Heart right ventricle (tissue), 16 donors: ENCODE measurements at regions not wholly inside any gene's neighbourhood (a gene's known extent, or its start where the extent isn't known, plus 50 kb on each side); places are given as distances from the start of the nearest gene placed in this dataset.
"Not testable (repeated sequence)": the region's sequence is repeated elsewhere in the genome, so short reads cannot be mapped to it uniquely, and the experiment has no call there.

Source experiments
- ATAC-seq, 8 donors: fragments of 200-7000 bp; cut with Tn5 transposase; one replicate each; pipeline ENCODE4 v1.9.1; 2020; ENCODE audit warnings: mild to moderate bottlenecking in 8 of 8, moderate library complexity in 8 of 8, moderate number of reproducible peaks in 1 of 8
- DNase-seq, 2 donors: peaks; one replicate each; pipeline ENCODE4 v3.0.0-alpha.2; 2020
- H3K27ac ChIP-seq, 10 donors: fragments of 200-600 bp; sonication (generic) in 2 of 10; one replicate each; pipeline versions ENCODE4 v1.5.0 to v1.8.0; 2020 to 2022; ENCODE audit warnings: mild to moderate bottlenecking in 3 of 10
- H3K27me3 ChIP-seq, 7 donors: fragments of 200-600 bp; one replicate each; pipeline ENCODE4 v1.8.0; 2021 to 2022; ENCODE audit warnings: mild to moderate bottlenecking in 2 of 7
- H3K36me3 ChIP-seq, 9 donors: fragments of 200-600 bp; sonication (generic) in 1 of 9; one replicate each; pipeline versions ENCODE4 v1.5.0 to v1.8.0; 2020 to 2022; ENCODE audit warnings: mild to moderate bottlenecking in 2 of 9
- H3K4me1 ChIP-seq, 9 donors: fragments of 200-600 bp; sonication (generic) in 1 of 9; one replicate each; pipeline versions ENCODE4 v1.5.0 to v1.8.0; 2020 to 2022; ENCODE audit warnings: mild to moderate bottlenecking in 4 of 9
- H3K4me3 ChIP-seq, 10 donors: fragments of 200-600 bp; sonication (generic) in 2 of 10; one replicate each; pipeline versions ENCODE4 v1.5.0 to v1.8.0; 2020 to 2022; ENCODE audit warnings: mild to moderate bottlenecking in 7 of 10, moderate library complexity in 2 of 10
- H3K9me3 ChIP-seq, 11 donors: fragments of 200-600 bp in 10 of 11; sonication (generic) in 2 of 11; one replicate each; pipeline versions ENCODE4 v1.5.0 to v1.8.0; 2013 to 2022; ENCODE audit warnings: mild to moderate bottlenecking in 2 of 11, control low read depth in 1 of 11, moderate library complexity in 1 of 11
- WGBS, 2 donors: extraction: QIAGEN DNeasy Blood & Tissue Kit; methylation state at CpG; one replicate each; pipeline ENCODE4 v1.1.7; 2013; ENCODE audit warnings: inconsistent platforms in 1 of 2; 5-methylcytosine and 5-hydroxymethylcytosine counted together
- intact Hi-C, 10 donors: fragments of 100-400 bp; cut with DNase I; formaldehyde crosslinking; loops; one replicate each; pipeline versions ENCODE4 v1.11.1 to v1.14.2; 2022
- TF ChIP-seq, protein P1 (sequence below), 9 donors: fragments of 200-600 bp; sonication (generic) in 2 of 9; IDR thresholded peaks; one replicate each; pipeline versions ENCODE4 v1.5.0 to v1.8.0; 2021 to 2022; ENCODE audit warnings: antibody characterized with exemption in 9 of 9, mild to moderate bottlenecking in 5 of 9, moderate library complexity in 1 of 9
- donor health status: Arrhythmogenic right ventricular cardiomyopathy.
- donor health status: ischemic (EF 13 %, LVEDD 7.1; RV severe dilation, severe dysfunction).
- donor health status: healthy with polysubstance abuse.
- donor health status: DM: no; HTN: yes; CAD: no.
- donor health status: DM: no; HTN: no; CAD: no.
- donor health status: ischemic (EF 25% LVEDD 6.9; RV normal size, moderate dysfunction).
- donor health status: ischemic (EF 25% LVEDD 5.7; RV mildly dilated, moderate dysfunction).
- donor health status: healthy.
- donor health status: DM: yes; HTN: yes; CAD: no.
- donor health status: Ischemic cardiomyopathy.
- donor health status: ischemic (EF 35%, LVEDD 5.7; RV mildly dilated, moderate dysfunction).
- donor health status: nonischemic (EF 11% LVEDD 7.7; RV severe dilation, severe dysfunction).
- donor health status: DM: yes; HTN: yes; CAD: no.
- donor health status: PGD.
- donor health status: ischemic (EF 29% LVEDD 5.4; RV normal size, mild dysfunction).
- donor health status: nonischemic (EF 23%, LVEDD 6.1; RV moderate dilation, normal function).

DNA sequence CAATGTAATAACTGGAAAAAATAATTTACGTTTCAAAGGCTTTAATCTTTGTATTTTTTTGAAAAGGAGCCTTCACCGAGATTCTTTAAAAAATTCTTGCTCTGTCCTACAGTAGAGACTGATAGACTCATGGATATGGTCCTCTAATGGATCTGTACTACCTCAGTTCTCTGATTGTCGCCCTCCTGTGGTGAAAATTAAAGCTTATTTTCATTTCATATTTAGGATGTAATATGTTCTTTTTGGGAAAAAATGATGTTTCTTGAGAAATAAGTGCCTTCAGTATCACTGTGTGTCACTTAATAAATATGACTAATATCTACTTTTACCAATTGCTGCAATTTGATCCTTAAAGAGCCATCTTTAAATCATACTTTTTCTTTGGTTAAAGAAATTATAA is 4593.3 kb upstream of the OR11H1 start:
- intact Hi-C loops, H3K36me3 ChIP-seq, H3K4me1 ChIP-seq, H3K4me3 ChIP-seq, DNase-seq, H3K27me3 ChIP-seq, ATAC-seq, H3K27ac ChIP-seq: not testable (repeated sequence)
- H3K9me3 ChIP-seq, result peaks cover 0 to 78% (median 15%) of the 10 kb centered on the region in 11 donors
- TF ChIP-seq, protein P1, sequence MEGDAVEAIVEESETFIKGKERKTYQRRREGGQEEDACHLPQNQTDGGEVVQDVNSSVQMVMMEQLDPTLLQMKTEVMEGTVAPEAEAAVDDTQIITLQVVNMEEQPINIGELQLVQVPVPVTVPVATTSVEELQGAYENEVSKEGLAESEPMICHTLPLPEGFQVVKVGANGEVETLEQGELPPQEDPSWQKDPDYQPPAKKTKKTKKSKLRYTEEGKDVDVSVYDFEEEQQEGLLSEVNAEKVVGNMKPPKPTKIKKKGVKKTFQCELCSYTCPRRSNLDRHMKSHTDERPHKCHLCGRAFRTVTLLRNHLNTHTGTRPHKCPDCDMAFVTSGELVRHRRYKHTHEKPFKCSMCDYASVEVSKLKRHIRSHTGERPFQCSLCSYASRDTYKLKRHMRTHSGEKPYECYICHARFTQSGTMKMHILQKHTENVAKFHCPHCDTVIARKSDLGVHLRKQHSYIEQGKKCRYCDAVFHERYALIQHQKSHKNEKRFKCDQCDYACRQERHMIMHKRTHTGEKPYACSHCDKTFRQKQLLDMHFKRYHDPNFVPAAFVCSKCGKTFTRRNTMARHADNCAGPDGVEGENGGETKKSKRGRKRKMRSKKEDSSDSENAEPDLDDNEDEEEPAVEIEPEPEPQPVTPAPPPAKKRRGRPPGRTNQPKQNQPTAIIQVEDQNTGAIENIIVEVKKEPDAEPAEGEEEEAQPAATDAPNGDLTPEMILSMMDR (IDR thresholded peaks at IDR 0.05), result peak in 2 of 9 donors; percentile 7 to 8
- 21 to 22% methylated on average over 3 of the region's 3 CpGs for WGBS, 2 donors

DNA sequence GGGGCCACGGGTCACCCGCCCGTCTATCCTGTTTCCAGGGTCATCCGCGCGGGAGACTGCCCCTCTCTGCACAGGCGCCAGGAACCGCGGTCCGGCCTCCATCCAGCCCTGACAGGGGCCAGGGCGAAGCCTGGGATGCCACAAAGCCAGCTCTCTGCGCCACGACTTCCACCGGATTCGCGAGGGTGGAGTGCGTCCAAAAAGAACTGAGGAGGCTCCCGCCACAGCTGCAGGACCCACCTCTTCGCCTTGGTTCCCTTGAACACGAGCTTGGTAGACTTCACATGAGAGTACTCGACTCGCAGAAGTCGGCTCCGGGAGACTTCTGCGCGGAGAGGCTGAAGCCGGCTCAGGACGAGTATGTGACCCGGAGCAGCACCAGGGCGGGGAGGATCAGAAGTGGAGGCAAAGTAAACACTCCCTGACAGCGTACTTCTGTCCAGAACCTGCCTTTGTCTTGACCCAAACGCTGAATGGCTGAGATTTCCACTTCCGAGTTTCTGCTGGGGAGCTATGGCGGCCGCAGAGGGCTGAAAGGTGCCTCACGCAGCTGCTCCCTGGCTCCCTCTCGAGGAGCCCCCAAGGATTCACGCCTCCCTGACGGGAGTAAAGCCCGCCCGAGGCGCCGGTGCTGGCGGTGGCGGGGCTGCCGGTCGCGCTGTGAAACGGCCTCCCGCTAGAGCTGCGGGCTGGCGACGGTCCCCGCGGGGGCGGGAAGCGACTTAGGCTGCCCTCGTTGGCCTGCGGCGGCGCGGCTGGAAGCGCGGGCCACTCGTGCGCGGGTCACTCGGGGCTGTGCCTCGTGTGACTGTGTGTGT is 4566.7 kb upstream of the OR11H1 start:
- ATAC-seq (peak in 1 of 8 donors; percentile 47), DNase-seq (no peak)
- no peaks in the 10 kb centered on the region for H3K4me1 ChIP-seq
- WGBS, 2 donors, result 60 to 64% methylated on average over 69 of the region's 69 CpGs
- intact Hi-C loops, result no loop called here
- no peaks in the 10 kb centered on the region for H3K36me3 ChIP-seq
- H3K4me3 ChIP-seq, result no peak overlapping the region
- no peak overlapping the region for H3K27ac ChIP-seq
- peaks cover 0 to 88% (median 12%) of the 10 kb centered on the region in 11 donors for H3K9me3 ChIP-seq
- H3K27me3 ChIP-seq, result no peaks in the 10 kb centered on the region
- TF ChIP-seq, protein P1 (IDR thresholded peaks at IDR 0.05), result no peak

- H3K4me1 ChIP-seq, DNase-seq, H3K27ac ChIP-seq, H3K36me3 ChIP-seq, intact Hi-C loops, ATAC-seq, H3K4me3 ChIP-seq, H3K27me3 ChIP-seq: not testable (repeated sequence)
- WGBS, 2 donors, result 70 to 74% methylated on average over 14 of the region's 14 CpGs
- peaks cover 0 to 87% (median 12%) of the 10 kb centered on the region in 11 donors for H3K9me3 ChIP-seq
Measured at GRCh38 chr22:10961861-10962255, 4566.1 kb upstream of the OR11H1 start.
